ENCODE measurements at regions not wholly inside any gene's neighbourhood (a gene's known extent, or its start where the extent isn't known, plus 50 kb on each side); places are given as distances from the start of the nearest gene placed in this dataset.

- TF ChIP-seq EZH2 (IDR thresholded peaks at IDR 0.05) (no peak), POLR2AphosphoS5 (IDR thresholded peaks at IDR 0.05; ENCODE audit: borderline replicate concordance, low read depth, low read length) (no peak), FOXP2 (optimal IDR thresholded peaks at IDR 0.05; ENCODE audit: control extremely low read depth, extremely low read length, insufficient read depth) (no peak)
Measured at GRCh38 chr17:55965051-55965450, 188.2 kb upstream of the ANKFN1 start.
